Left renal cortex interstitium (tissue), 4 donors: ENCODE measurements at regions not wholly inside any gene's neighbourhood (a gene's known extent, or its start where the extent isn't known, plus 50 kb on each side); places are given as distances from the start of the nearest gene placed in this dataset.

Experiments used
- DNase-seq, 4 donors: peaks; one replicate each; pipeline ENCODE4 v3.0.0-alpha.2; 2013; ENCODE audit warnings: low read depth in 4 of 4, low spot score in 2 of 4, missing footprints in 1 of 4

GRCh38 chr2:128521482-128521881 lies 202.8 kb upstream of the HS6ST1 start:
- no peak for DNase-seq

DNA sequence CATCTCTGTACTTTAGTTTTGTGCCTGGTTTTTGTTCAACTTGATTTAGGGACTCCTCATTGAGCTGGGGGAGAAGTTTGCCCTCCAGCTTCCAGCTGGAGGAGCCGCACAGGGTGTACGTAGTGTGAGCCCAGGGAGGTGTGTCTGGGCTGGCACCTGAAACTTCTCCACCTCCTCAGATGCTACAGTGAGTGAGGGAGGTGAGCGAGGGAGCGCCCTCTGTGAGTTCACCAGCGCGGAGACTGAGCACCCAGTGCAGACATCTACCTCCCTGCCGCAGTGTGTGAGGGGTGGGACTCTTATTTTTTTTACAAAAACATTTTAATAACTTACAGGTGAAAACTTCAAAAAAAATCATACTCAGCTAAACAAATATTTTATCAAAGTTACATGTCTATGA lies 204.2 kb upstream of the HS6ST1 start:
- no peak for DNase-seq

GRCh38 chr2:128523457-128523856 lies 204.8 kb upstream of the HS6ST1 start:
- no peak for DNase-seq

GRCh38 chr2:128524183-128524582 lies 205.5 kb upstream of the HS6ST1 start:
- no peak for DNase-seq

- no peak for DNase-seq
Measured at GRCh38 chr2:128525653-128526052, 207.0 kb upstream of the HS6ST1 start.

DNA sequence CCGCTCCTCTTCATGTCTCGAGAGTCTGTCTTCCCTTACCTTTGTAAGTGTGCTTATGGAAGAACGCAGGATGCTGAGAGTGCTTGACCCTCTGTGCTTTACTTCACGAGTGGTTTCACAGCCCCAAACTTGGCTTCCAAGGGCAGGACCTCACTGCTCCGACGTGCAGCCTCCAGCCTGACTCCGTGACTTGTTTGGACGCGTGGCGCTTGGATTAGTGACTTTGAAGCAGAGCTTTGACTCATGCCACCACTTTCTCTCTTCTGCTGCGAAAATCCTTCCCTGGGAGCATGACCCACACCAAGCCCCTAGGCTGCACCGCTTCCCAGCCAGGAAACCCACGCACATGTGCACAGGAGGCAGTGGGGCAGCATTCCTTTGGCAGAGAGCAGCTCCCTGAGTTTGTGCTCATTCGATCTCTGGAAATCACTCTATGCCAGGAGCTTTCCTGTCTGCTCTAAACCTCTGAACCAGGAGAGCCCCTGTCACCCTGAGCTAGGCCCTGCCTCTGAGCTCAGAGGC lies 207.8 kb upstream of the HS6ST1 start:
- no peak for DNase-seq

- DNase-seq = no peak
Measured at GRCh38 chr2:128528133-128528532, 209.5 kb upstream of the HS6ST1 start.

GRCh38 chr2:128530025-128530573 lies 211.4 kb upstream of the HS6ST1 start:
- DNase-seq = no peak

DNA sequence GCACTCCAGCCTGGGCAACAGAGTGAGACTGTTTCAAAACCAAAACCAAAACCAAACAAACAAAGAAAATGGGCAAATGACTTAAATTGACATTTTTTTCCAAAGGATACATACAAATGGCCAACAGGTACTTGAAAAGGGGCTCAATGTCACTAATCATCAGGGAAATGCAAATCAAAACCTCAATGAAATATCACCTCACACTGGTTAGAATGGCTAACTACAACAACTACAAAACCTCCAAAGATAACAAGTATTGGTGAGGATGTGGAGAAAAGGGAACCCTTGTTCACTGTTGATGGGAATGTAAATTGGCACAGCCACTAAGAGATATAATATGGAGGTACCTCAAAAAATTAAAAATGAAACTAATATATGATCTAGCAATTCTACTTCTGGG lies 213.2 kb upstream of the HS6ST1 start:
- DNase-seq = no peak

DNA sequence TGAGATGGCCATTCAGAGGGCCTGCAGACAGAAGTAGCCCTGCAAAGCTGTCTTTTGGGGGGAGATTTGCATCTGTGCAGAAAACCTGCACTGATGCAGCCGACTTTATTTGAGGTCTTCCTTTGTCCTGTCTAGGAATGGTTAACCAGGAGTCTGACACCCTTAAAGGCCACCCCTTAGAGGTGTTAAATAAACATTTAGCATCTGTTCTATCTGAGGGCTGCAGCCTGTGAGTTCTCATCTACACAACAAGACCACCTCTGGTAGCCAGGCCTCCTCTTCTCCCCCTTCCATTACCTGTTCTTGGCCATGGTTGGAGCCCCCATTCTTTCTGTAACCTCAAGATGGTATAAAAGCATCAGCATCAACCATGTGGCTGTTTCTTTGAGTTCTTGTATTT lies 214.4 kb upstream of the HS6ST1 start:
- DNase-seq = no peak

GRCh38 chr2:128534688-128535392 lies 216.2 kb upstream of the HS6ST1 start:
- no peak for DNase-seq

- DNase-seq = no peak
Measured at GRCh38 chr2:128535953-128536352, 217.3 kb upstream of the HS6ST1 start.

DNA sequence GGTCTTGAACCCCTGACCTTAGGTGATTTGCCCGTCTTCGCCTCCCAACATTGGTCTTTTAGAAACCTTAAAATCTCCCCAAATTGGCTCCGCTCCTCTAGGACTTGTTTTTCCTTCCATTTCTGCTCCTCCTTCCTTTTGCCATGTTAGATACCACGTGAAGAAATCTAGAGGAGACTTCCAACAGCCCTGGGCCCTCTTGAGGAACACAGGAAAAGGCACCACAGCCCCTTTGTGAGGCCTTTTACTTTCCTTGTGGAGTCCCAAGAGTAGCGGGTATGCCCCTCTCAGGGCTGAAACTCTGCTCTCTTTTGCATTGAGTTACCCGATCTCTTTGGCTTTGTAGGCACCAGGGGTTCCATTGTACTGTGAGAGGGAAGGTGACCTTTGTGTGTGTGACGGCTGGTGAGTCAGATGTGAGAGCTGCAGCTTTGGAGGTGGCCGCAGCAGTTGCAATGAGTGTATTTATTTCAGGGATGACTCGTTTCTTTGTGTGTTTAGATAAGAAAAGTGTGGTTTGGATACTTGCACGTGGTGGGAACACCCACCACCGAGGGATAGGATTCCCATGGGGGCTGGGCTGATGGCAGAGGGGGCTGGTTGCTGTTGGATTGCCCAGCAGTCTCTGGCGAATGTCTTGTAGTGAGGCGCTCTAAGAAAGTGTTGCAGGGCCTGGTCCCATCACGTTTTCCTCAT lies 218.4 kb upstream of the HS6ST1 start:
- no peak for DNase-seq

DNA sequence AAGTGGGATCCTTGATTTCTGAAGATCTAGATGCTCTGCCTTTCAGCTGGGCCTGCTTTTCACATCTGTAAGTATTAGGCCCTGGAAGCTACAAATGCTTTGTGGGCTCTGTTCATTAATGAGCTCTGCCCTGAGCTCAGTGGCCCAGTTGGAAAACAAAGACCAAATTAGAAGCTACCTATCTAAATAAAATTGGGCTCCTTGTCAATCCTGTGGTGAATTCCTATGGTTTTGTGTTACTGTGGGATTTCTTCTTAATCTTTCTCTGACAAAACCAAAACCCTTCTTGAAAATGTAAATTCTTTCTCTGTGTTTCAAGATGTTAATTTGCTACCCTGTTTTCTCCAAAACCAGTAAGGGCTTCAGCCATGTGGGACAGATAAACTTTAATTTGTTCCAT lies 219.0 kb upstream of the HS6ST1 start:
- no peak for DNase-seq

DNA sequence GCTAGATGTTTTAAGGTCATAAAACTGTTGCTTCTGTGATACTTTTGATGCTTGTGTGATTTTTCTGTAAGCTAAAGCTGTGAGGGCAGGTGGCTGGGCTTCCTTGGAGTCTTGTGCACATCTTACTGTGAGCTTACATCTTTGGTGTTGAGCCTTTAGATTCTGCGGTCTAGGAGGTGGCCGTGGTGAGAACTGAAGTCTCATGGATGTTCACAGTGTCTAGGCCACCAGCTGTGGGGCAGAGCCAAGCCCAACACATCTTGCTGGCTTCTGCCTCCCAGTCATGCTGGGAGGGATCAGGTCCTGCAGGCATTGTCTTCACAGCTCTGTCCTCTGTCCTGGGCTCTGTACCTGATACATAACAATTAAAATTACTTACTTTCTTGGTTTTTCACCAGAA lies 219.7 kb upstream of the HS6ST1 start:
- no peak for DNase-seq

- DNase-seq = no peak
Measured at GRCh38 chr2:128540670-128541069, 222.0 kb upstream of the HS6ST1 start.

GRCh38 chr2:128541448-128541847 lies 222.8 kb upstream of the HS6ST1 start:
- no peak for DNase-seq

GRCh38 chr2:128543036-128543435 lies 224.4 kb upstream of the HS6ST1 start:
- no peak for DNase-seq

- no peak for DNase-seq
Measured at GRCh38 chr2:128543646-128544045, 225.0 kb upstream of the HS6ST1 start.

DNA sequence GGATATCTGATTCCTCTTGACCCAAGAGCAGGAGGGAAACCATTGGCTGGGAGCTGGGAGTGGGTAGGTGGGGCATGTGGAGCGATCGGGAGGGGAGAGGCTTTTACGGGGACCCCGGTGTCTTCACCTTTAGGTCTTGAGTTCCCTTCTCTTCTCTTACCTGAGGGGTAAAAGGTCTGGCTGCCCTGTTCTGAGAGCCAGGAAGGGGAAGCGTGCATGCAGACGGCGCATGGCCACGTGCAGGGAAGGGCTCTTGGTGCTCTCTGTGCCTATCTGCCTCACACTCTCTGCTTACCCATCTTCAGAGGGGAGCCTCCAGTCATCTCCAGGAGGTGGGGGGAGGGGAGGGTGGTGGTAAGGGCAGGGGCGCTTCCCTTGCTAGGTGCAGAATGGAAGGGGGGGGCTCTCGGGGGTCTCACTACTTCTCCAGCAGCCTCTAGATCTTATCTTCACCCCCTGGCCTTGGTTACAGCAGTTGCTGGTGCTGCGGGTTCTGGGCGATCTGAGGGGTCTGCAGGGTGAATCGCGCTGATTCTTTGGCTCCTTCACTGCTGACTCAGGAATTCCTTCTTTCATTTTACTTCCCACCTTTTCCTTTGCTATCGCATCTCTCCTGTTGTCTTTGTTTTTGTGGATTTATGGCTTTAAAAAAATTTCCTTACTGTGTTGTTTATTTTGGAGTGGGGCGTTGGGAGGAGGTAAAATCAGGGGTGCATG lies 225.8 kb upstream of the HS6ST1 start:
- no peak for DNase-seq

- no peak for DNase-seq
Measured at GRCh38 chr2:128545085-128545484, 226.4 kb upstream of the HS6ST1 start.
